HG02970 (cell line): ENCODE measurements at regions not wholly inside any gene's neighbourhood (a gene's known extent, or its start where the extent isn't known, plus 50 kb on each side); places are given as distances from the start of the nearest gene placed in this dataset.
"Not testable (repeated sequence)": the region's sequence is repeated elsewhere in the genome, so short reads cannot be mapped to it uniquely, and the experiment has no call there.

ENCODE experiments used
- ATAC-seq: cut with Tn5 transposase; IDR thresholded peaks from one replicate; pipeline ENCODE4 v1.9.1; 2021; ENCODE audit warnings: mild to moderate bottlenecking, moderate library complexity, moderate number of reproducible peaks; ENCODE audit not compliant: unreplicated experiment, low FRiP score

DNA sequence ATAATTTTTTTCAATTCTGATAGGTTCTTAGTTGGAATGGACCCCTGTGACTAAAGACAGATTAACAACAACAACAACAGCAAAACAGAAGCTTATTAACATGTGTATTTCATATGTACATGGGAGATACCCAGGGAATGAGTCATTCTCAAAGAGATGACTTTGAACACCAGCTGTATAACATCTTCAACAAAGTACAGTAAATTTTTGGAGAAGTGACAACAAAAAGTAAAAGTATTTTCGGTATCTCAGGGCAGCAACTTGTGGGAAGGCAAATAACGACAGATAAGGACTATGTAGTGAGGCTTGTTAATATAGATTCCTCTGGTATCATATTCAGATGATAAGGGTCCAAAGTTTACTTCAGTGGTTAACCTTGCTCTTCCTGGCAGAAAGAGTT lies 573.4 kb upstream of the RAG2 start:
- no peak for ATAC-seq

- no peak for ATAC-seq
Observed at GRCh38 chr11:37170311-37170710, 572.3 kb upstream of the RAG2 start.

GRCh38 chr11:37145434-37145833 lies 547.4 kb upstream of the RAG2 start:
- not testable (repeated sequence) for ATAC-seq

DNA sequence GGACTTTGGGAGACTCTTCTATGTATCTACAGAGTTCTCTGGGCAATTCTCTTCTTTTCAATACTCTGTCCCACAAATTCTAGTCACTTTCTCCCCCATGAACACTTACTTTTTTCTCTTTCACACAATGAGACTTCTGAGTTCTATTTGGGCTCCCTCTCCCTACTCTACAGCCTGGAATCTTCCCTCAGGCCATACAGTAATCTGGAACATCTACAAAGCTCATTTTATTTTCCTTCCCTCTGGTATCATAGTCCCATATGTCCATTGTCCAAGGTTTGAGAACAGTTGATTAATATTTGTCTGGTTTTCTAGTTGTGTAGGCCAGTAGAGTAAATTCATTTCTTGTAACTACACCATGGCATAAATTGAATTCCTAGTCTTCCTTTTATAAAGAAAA lies 544.6 kb upstream of the RAG2 start:
- ATAC-seq = no peak

DNA sequence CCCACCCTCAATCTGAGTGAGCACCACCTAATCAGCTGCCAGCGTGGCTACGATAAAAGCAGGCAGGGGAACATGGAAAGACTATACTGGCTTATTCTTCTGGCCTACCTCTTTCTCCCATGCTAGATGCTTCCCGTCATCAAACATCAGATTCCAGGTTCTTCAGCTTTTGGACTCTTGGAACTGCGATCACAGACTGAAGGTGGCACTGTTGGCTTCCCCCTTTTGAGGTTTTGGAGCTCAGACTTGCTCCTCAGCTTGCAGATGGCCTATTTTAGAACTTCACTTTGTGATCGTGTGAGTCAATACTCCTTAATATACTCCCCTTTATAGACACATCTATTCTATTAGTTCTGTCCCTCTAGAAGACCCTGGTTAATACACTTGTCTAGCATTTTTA lies 543.7 kb upstream of the RAG2 start:
- ATAC-seq = no peak

- not testable (repeated sequence) for ATAC-seq
Observed at GRCh38 chr11:37135606-37136005, 537.6 kb upstream of the RAG2 start.

DNA sequence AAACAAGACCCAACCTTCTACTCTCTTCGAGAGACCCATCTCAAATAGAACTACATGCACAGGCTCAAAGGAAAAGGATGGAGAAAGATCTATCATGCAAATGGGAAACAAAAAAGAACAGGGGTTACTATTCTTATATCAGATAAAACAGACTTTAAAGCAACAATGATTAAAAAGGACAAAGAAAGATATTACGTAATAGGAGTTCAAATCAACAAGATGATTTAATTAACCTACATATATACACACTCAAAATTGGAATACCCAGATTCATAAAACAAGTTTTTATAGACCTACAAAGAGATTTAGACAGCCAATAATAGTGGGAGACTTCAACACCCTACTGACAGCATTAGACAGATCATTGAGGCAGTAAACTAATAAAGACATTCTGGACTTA lies 536.6 kb upstream of the RAG2 start:
- ATAC-seq = no peak

DNA sequence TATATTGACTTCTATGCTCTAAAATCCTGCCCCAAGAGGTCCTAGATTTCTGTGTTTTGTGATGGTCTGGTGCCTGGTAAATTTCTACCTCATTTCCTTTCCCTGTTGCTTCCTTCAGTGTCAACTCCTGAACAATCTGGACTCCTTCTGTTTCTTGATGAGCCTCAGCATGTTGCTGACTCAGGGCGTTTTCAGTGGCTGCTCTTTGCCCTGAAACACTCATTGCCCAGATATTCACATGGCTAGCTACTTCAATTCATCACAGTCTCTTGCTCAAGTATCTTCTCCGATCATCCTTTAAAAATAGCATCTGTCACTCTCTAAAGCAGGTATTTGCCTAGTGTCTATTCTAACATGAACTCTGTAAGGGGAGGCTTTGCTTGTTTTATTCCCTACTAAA lies 526.3 kb upstream of the RAG2 start:
- no peak for ATAC-seq

- no peak for ATAC-seq
Observed at GRCh38 chr11:37115963-37116362, 517.9 kb upstream of the RAG2 start.

DNA sequence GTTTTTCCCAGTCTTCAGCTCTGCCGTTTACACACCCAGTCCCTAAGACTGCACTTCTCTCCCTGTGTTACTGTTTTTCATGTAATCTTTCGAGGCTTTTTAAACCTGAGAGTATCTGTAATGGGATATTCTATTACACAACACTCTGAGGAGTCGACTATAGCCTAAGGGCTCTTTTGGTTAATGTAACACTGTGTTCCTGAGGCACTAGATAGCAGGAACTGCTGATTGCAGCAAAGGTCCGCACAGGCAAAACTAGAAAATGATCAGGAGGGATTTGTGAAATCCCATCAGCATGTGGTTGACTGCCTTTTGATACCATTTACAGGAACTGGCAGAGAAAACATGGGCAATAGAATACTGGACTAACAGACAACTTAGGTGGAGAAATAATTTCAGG lies 512.3 kb upstream of the RAG2 start:
- no peak for ATAC-seq

DNA sequence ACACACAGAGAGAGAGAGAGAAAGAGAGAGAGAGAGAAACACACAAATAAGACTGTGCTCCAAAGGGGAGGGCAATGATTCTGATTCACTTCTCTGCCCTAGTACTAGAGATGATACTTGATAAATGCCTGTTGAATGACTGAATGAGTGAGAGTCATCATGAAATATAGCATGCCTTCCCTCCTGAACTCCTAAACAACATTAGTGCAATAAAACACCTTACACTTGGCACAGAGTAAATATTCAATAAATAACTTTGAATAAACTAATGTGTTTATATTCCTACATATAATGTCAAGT lies 511.2 kb upstream of the RAG2 start:
- ATAC-seq = no peak

DNA sequence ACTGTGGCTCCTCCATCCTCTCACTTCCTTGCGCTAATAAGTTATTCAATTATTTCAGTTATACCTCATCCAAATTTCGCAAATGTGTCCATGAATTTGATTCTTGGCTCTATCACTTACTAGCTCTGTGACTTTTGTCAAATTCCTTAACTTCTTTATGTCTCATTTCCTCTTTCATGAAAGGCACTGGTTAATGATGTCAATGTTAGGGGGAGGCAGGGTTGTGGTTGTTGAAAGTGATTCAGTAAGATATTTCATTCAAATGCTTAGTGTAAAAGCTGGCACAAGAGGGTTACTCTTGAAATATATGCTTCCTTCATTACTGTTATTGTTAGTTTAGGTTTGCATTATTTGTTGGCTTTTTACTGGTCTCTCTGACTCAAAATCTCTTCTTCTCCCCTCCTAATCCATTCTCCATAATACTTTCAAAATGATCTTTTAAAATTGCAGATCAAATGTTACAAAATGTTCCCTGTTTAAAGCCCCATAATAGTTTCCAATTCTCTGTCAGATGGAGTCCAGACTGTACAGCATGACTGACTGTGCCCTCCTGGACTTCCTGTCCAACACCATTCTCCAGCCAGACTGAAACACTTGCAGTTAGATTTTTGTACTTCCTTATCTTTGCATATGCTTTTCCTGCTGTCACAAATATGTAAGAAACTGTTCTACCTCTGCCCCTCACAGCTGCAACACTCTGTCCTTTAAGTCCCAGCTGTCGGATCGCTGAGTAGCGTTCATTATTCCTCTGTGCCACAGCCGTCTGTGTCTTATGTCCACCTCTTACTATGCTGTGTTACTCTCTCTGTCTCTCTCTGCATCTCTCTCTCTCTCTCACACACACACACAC lies 510.6 kb upstream of the RAG2 start:
- ATAC-seq = no peak

GRCh38 chr11:37107831-37108230 lies 509.8 kb upstream of the RAG2 start:
- ATAC-seq = no peak

GRCh38 chr11:37107415-37107814 lies 509.4 kb upstream of the RAG2 start:
- ATAC-seq = no peak

DNA sequence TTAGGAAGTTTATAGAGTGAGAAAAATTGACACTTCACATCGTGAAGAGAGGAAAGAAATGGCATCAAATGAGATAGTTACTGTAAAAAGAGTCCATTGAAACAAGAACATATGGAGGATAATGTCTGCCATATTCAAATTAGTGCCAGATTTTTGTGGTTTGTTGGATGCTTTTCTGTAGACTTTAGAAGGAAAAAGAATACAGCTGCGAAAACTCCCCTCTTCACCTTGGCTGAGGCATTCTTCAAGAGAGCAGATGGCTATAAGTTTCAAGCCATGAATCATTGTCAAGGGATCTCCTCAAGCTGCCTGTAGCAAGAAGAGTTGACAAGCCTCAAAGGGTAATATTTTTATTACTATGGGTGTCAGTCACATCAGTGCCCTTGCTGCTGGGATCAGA lies 507.4 kb upstream of the RAG2 start:
- ATAC-seq = no peak

GRCh38 chr11:37104380-37104779 lies 506.3 kb upstream of the RAG2 start:
- ATAC-seq = no peak

- ATAC-seq = no peak
Observed at GRCh38 chr11:37100008-37100407, 502.0 kb upstream of the RAG2 start.

DNA sequence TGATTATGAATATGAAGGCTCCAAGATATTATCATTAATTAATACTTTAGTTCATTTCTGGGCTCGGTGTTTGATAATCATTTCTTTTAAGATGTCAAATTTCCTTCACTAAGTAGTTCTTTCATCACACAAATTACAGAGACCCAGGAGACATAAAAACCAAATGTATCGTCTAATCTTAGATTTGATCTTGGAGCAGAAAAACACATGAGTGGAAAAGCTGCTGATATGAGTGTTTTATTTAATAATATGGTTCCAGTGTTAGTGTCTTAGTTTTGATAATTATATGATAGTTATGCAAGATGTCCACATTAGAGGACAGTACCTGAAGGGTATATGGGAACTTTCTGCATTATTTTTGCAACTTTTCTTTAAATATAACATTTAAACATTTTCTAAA lies 494.5 kb upstream of the RAG2 start:
- ATAC-seq = no peak

DNA sequence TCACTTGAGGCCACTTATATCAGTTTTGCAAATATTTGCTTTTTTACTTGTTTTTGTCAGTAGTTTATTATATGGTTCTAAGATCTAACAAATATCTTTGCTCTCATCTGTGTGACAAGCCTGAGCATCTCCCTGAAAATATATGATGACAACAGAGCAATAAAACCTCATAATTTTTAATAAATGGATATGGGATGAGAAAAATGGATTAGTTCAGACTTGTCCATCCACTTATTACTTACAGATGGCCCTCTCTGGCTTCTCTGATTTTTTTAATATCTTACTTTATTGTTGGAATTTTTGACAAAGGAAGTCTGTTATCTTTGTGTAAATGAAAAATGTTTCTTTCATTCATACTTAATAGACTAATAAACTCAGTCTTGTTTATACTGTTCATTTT lies 491.4 kb upstream of the RAG2 start:
- no peak for ATAC-seq

DNA sequence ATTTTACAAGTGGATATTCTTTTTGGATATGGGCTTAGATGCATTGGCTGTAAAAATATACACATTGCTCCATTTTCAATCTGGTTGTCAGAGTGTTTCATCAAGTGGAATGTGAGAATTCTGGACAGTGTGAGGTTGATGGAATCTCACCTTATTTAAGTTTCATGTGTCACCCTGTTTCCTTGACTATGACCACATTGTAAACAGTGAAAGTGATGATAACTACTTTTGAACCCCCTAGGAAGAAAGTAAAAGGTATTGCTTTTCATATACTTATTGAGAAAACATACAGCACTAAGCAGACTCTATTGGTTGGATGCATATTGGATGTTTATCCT lies 490.5 kb upstream of the RAG2 start:
- no peak for ATAC-seq

DNA sequence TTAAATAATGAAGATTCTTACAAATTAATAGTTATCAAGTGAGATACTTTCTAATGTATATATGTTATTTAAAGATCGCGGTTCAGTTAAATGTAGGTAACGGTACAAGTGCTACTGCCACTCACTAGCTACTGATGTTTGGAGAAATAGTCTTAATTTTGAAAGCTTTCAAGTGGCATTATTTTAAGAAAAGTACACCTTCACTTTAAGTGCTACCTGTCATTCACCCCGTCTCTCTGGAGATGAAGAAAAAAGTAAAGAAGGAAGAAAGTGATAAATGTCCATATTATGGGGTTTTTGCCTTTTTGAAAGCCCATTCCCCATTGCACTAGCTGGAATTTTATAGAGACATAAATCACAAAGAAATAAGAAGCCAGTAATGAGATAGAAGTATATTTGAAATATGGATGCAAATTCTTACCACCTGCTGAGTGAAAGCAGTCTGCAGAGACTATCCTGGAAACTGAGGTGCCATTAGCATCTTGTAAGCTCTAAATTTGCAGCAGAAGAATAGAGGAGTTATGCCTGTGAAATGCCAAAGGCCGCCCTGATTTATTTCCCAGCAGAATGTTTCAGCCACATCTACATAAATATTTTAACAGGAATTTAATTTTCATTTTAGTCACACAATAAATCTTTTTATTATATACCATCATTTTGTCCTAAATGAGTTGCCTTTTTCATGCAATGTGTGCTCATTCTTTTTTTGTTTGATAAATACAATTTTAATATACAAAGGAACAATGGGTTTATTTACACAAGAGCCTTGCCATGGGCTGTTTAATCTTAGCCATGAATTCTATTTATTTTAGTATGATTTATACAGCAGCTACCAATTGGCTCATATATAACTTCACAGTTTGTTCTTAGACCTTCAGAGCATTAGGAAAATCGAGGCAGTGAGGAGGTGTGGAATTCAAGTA lies 489.9 kb upstream of the RAG2 start:
- ATAC-seq = no peak

DNA sequence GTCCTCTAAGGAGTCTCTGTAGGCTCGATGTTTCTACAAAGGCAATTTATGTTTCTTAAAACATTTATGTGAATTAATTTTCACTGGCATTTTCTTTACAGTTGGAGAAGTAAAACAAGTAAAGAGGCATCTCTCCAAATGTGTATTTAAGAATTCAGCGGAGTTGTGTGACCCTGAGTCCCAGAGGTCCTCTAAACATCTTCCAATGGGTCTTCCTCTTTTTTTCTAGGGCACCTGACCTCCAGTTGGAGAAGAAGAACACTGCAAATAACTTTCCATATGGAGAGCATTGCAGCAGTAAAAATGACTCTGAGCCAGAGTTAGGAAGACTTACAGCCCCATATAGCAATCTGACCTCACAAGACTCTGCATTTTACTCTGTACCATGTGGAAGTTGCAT lies 480.5 kb upstream of the RAG2 start:
- ATAC-seq = no peak
